Ovary (tissue), 3 donors: ENCODE measurements at regions not wholly inside any gene's neighbourhood (a gene's known extent, or its start where the extent isn't known, plus 50 kb on each side); places are given as distances from the start of the nearest gene placed in this dataset.

Experiments
- EP300 ChIP-seq: sonication (generic); formaldehyde crosslinking; IDR thresholded peaks from one replicate; pipeline ENCODE4 v1.6.1; 2017; ENCODE audit warnings: antibody characterized with exemption
- POLR2A ChIP-seq: fragments of 450-650 bp; IDR thresholded peaks from one replicate; pipeline ENCODE4 v1.6.1; 2017; ENCODE audit warnings: antibody characterized with exemption, mild to moderate bottlenecking, moderate library complexity
- TF ChIP-seq, protein P1 (sequence below), 3 donors: fragments of 450-650 bp in 2 of 3; fragments of 200-600 bp in 1 of 3; IDR thresholded peaks; one replicate each; pipeline versions ENCODE4 v1.5.1 to v1.8.0; 2016 to 2022; ENCODE audit warnings: antibody characterized with exemption in 3 of 3, mild to moderate bottlenecking in 1 of 3
- donor health status: DM: no; HTN: no; CAD: no.

DNA sequence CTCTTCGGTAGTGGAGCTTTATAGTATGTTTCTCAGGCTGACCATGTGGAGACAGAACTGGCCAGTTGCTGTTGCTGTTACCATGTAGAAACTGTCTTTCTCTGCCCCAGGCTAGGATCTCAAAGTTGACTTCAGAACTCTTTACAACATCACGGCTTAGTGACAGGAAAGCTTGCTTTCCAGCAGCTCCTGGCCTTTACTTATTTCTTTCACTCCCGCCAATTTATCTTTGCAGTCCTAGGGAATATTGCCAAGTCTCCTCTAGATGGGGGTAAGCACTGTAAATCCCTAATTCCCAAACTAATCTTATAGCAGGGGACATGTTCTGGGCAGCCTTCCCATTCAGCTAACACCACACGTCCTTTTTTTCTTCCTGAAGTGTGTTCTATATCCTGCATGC is 631.6 kb downstream of the SPRY1 start:
- no peak for TF ChIP-seq POLR2A
- TF ChIP-seq, protein P1, sequence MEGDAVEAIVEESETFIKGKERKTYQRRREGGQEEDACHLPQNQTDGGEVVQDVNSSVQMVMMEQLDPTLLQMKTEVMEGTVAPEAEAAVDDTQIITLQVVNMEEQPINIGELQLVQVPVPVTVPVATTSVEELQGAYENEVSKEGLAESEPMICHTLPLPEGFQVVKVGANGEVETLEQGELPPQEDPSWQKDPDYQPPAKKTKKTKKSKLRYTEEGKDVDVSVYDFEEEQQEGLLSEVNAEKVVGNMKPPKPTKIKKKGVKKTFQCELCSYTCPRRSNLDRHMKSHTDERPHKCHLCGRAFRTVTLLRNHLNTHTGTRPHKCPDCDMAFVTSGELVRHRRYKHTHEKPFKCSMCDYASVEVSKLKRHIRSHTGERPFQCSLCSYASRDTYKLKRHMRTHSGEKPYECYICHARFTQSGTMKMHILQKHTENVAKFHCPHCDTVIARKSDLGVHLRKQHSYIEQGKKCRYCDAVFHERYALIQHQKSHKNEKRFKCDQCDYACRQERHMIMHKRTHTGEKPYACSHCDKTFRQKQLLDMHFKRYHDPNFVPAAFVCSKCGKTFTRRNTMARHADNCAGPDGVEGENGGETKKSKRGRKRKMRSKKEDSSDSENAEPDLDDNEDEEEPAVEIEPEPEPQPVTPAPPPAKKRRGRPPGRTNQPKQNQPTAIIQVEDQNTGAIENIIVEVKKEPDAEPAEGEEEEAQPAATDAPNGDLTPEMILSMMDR (IDR thresholded peaks at IDR 0.05) = no peak
- TF ChIP-seq EP300 = no peak
